ENCODE measurements at regions not wholly inside any gene's neighbourhood (a gene's known extent, or its start where the extent isn't known, plus 50 kb on each side); places are given as distances from the start of the nearest gene placed in this dataset.

GRCh38 chr17:77472468-77473310, 331.9 kb downstream of the SEC14L1 start:
- peak overlapping the region; percentile 13 for H3K9ac ChIP-seq (ENCODE audit: low read length)
- peaks cover 9% of the 10 kb centered on the region for H3K36me3 ChIP-seq (ENCODE audit: insufficient read depth, low read length)
- H3K4me3 ChIP-seq (ENCODE audit: low read depth in 1 of 2, low read length in 2 of 2): peak overlapping the region in 1 of 2 donors; percentile 12
- H3K27me3 ChIP-seq (ENCODE audit: control insufficient read depth in 1 of 2, insufficient read depth in 2 of 2, low read length in 2 of 2): no peaks in the 10 kb centered on the region
- H3K9me3 ChIP-seq (ENCODE audit: low read length): no peaks in the 10 kb centered on the region
- peaks cover 92% of the 10 kb centered on the region for H3K4me1 ChIP-seq (ENCODE audit: insufficient read depth, low read length)
- peak overlapping the region; percentile 75 for H3K27ac ChIP-seq (ENCODE audit: low read depth, low read length)

GRCh38 chr17:77473615-77474226, 333.0 kb downstream of the SEC14L1 start:
- Histone ChIP-seq H3K36me3 (ENCODE audit: insufficient read depth, low read length) (peaks cover 9% of the 10 kb centered on the region), H3K4me1 (ENCODE audit: insufficient read depth, low read length) (peaks cover 93% of the 10 kb centered on the region), H3K4me3 (ENCODE audit: low read depth in 1 of 2, low read length in 2 of 2) (no peak overlapping the region), H3K27me3 (ENCODE audit: control insufficient read depth in 1 of 2, insufficient read depth in 2 of 2, low read length in 2 of 2) (no peaks in the 10 kb centered on the region), H3K27ac (ENCODE audit: low read depth, low read length) (peak overlapping the region; percentile 60), H3K9me3 (ENCODE audit: low read length) (no peaks in the 10 kb centered on the region), H3K9ac (ENCODE audit: low read length) (no peak overlapping the region)

DNA sequence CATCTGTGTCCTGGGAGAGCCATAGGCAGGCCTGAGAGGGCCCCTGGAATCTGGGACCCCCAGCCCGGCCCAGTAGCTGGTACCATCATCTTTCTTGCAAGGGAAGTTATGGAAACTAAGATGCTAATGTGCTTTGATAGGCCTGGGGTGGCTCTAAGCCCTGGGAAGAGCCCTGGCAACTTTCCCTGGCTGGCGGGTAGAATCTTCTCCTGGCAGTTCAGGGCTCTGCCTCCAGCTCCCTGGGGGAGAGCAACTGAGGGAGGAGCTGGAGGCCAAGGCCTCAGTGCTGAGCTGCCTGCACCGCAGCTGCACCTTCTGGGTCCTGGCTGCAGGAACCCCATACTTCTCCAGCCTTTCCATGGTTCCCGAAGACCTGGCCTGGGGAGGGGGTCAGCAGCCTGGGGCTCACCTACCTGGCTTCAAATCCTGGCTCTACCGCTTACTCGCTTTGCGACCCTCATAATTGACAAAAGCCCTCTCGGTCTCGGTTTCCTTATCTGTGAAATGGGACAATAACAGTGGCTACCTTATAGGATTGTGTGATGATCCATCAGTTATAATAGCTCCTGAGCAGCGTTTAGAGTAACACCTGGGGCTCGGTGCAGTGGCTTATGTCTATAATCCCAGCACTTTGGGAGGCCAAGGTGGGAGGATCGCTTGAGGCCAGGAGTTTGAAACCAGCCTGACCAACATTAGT, 333.7 kb downstream of the SEC14L1 start:
- Histone ChIP-seq H3K27me3 (ENCODE audit: control insufficient read depth in 1 of 2, insufficient read depth in 2 of 2, low read length in 2 of 2) (no peaks in the 10 kb centered on the region), H3K9me3 (ENCODE audit: low read length) (no peaks in the 10 kb centered on the region), H3K4me1 (ENCODE audit: insufficient read depth, low read length) (peaks cover 97% of the 10 kb centered on the region), H3K4me3 (ENCODE audit: low read depth in 1 of 2, low read length in 2 of 2) (no peak overlapping the region), H3K36me3 (ENCODE audit: insufficient read depth, low read length) (peaks cover 9% of the 10 kb centered on the region), H3K9ac (ENCODE audit: low read length) (peak overlapping the region; percentile 17), H3K27ac (ENCODE audit: low read depth, low read length) (peak overlapping the region; percentile 78)

DNA sequence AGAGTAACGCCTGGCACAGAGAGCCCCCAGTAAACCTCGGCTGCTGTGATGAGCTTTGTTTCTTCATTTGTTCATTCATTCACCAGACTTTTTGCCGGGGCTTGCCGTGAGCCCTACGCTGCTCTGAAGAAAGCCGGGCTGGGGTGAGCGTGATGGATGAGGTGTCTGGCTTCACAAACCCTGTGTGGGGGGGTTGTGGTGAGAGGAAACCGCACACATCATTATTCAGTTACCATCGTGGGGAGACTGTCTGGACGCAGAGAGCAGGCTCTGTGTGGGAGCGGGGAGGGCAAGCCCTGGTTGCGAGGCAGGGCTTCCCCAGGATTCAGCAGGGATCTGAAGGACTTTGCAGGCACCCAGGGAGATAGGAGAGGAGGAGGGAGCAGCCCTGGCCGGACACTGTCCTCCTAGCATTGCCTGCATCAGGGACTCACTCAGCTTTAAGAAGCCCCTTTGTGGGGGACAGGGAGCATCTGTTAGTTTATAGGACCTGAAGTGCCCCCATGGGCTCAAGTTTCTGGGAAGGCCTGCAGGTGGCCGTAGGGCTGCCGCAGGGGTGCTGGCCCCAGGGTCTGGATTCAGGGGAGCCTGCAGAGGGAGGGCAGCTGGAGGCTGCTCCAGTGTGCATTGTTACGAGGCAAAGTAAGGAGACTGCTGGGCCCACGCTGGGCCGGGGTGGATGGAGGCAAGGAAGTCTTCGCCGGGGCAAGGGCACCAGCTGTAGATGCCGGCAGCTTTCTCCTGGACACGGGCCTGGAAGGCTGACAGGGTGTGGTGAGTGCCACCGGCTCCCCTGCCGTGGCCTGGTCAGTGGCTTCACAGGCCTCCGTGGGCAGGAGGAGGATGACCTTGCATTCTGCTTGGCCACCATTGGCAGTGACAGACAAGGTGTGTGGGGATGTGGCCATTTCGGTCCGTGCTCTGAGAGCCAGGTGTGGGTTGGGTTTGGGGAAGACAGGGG, 334.5 kb downstream of the SEC14L1 start:
- Histone ChIP-seq H3K27ac (ENCODE audit: low read depth, low read length) (peak overlapping the region; percentile 78), H3K9ac (ENCODE audit: low read length) (peak overlapping the region; percentile 17), H3K36me3 (ENCODE audit: insufficient read depth, low read length) (no peaks in the 10 kb centered on the region), H3K9me3 (ENCODE audit: low read length) (no peaks in the 10 kb centered on the region), H3K4me3 (ENCODE audit: low read depth in 1 of 2, low read length in 2 of 2) (no peak overlapping the region), H3K27me3 (ENCODE audit: control insufficient read depth in 1 of 2, insufficient read depth in 2 of 2, low read length in 2 of 2) (no peaks in the 10 kb centered on the region), H3K4me1 (ENCODE audit: insufficient read depth, low read length) (peaks cover 99% of the 10 kb centered on the region)

DNA sequence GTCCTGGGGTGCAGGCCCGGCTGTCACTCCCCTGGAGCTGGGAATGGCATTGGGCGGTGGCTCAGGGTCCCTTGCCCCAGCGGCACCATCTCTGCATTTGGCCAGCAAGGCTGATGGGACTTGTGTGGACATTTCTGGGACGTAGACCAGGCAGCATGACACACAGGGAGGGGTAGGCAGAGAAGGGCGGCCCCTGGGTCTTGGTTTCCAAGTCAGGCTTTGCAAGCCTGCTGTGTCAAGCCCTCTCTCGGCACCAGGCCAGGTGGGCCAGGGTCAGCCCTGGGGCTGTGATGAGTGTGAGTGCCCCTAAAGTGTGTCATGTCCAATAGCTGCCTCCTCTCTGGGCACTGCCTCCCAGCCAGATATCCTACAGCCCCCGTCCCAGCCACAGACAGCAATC, 335.2 kb downstream of the SEC14L1 start:
- H3K4me3 ChIP-seq (ENCODE audit: low read depth in 1 of 2, low read length in 2 of 2): no peak overlapping the region
- no peaks in the 10 kb centered on the region for H3K9me3 ChIP-seq (ENCODE audit: low read length)
- H3K27me3 ChIP-seq (ENCODE audit: control insufficient read depth in 1 of 2, insufficient read depth in 2 of 2, low read length in 2 of 2): no peaks in the 10 kb centered on the region
- no peak overlapping the region for H3K9ac ChIP-seq (ENCODE audit: low read length)
- no peaks in the 10 kb centered on the region for H3K36me3 ChIP-seq (ENCODE audit: insufficient read depth, low read length)
- peak overlapping the region; percentile 78 for H3K27ac ChIP-seq (ENCODE audit: low read depth, low read length)
- H3K4me1 ChIP-seq (ENCODE audit: insufficient read depth, low read length): peaks cover 99% of the 10 kb centered on the region

DNA sequence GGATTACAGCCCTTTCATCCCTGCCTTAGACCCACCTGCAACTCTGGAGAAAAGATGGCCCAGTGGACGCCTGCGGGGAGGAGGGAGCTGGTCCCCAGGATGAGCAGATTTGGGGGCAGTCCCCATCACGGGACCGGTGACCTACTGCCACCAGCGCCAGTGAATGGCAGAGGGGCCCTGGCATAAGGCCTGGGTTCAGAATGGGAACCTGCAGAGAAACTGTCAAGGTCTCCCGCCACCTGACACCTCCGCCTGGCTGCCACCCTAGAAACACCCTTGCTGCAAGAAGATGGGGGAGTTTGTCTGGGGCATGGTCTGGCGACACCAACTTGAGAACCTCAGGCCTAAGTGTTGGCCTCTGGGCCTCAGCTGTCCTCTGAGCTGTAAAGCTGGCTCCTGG, 335.7 kb downstream of the SEC14L1 start:
- H3K36me3 ChIP-seq (ENCODE audit: insufficient read depth, low read length): no peaks in the 10 kb centered on the region
- peaks cover 99% of the 10 kb centered on the region for H3K4me1 ChIP-seq (ENCODE audit: insufficient read depth, low read length)
- no peak overlapping the region for H3K9ac ChIP-seq (ENCODE audit: low read length)
- H3K27ac ChIP-seq (ENCODE audit: low read depth, low read length): peak overlapping the region; percentile 78
- no peaks in the 10 kb centered on the region for H3K27me3 ChIP-seq (ENCODE audit: control insufficient read depth in 1 of 2, insufficient read depth in 2 of 2, low read length in 2 of 2)
- H3K4me3 ChIP-seq (ENCODE audit: low read depth in 1 of 2, low read length in 2 of 2): no peak overlapping the region
- no peaks in the 10 kb centered on the region for H3K9me3 ChIP-seq (ENCODE audit: low read length)

GRCh38 chr17:77476931-77477805, 336.4 kb downstream of the SEC14L1 start:
- H3K36me3 ChIP-seq (ENCODE audit: insufficient read depth, low read length): peaks cover 2% of the 10 kb centered on the region
- H3K4me3 ChIP-seq (ENCODE audit: low read depth in 1 of 2, low read length in 2 of 2): peak overlapping the region in 1 of 2 donors; percentile 39
- peak overlapping the region; percentile 34 for H3K9ac ChIP-seq (ENCODE audit: low read length)
- no peaks in the 10 kb centered on the region for H3K27me3 ChIP-seq (ENCODE audit: control insufficient read depth in 1 of 2, insufficient read depth in 2 of 2, low read length in 2 of 2)
- no peaks in the 10 kb centered on the region for H3K9me3 ChIP-seq (ENCODE audit: low read length)
- peak overlapping the region; percentile 78 for H3K27ac ChIP-seq (ENCODE audit: low read depth, low read length)
- H3K4me1 ChIP-seq (ENCODE audit: insufficient read depth, low read length): peaks cover 99% of the 10 kb centered on the region

GRCh38 chr17:77478281-77478680, 337.5 kb downstream of the SEC14L1 start:
- Histone ChIP-seq H3K27me3 (ENCODE audit: control insufficient read depth in 1 of 2, insufficient read depth in 2 of 2, low read length in 2 of 2) (no peaks in the 10 kb centered on the region), H3K4me3 (ENCODE audit: low read depth in 1 of 2, low read length in 2 of 2) (no peak overlapping the region), H3K27ac (ENCODE audit: low read depth, low read length) (peak overlapping the region; percentile 78), H3K9me3 (ENCODE audit: low read length) (no peaks in the 10 kb centered on the region), H3K4me1 (ENCODE audit: insufficient read depth, low read length) (peaks cover 96% of the 10 kb centered on the region), H3K36me3 (ENCODE audit: insufficient read depth, low read length) (peaks cover 13% of the 10 kb centered on the region), H3K9ac (ENCODE audit: low read length) (peak overlapping the region; percentile 34)

DNA sequence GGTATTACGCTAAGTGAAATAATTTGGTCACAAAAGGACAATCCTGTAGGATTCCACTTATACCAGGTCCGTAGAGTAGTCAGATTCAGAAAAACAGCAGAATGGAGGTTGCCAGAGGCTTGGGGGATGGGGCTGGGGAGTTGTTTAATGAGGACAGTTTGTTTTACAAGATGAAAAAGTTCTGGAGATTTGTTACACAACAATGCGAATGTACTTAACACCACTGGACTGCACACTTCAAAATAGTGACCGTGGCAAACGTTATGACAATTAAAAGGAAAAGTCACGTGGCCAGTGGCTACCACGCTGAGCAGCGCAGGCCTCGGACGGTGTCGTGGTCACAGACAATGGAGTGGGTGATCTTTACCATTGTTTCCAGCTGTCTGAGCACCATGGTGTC, 338.1 kb downstream of the SEC14L1 start:
- Histone ChIP-seq H3K9ac (ENCODE audit: low read length) (no peak overlapping the region), H3K4me3 (ENCODE audit: low read depth in 1 of 2, low read length in 2 of 2) (no peak overlapping the region), H3K9me3 (ENCODE audit: low read length) (no peaks in the 10 kb centered on the region), H3K27ac (ENCODE audit: low read depth, low read length) (peak overlapping the region; percentile 78), H3K36me3 (ENCODE audit: insufficient read depth, low read length) (peaks cover 19% of the 10 kb centered on the region), H3K4me1 (ENCODE audit: insufficient read depth, low read length) (peaks cover 90% of the 10 kb centered on the region), H3K27me3 (ENCODE audit: control insufficient read depth in 1 of 2, insufficient read depth in 2 of 2, low read length in 2 of 2) (no peaks in the 10 kb centered on the region)

Measured in muscle layer of colon (tissue), 2 donors.